CD8-positive, alpha-beta memory T cell (primary cell): ENCODE measurements at regions not wholly inside any gene's neighbourhood (a gene's known extent, or its start where the extent isn't known, plus 50 kb on each side); places are given as distances from the start of the nearest gene placed in this dataset.
"Not testable (repeated sequence)": the region's sequence is repeated elsewhere in the genome, so short reads cannot be mapped to it uniquely, and the experiment has no call there.

ENCODE experiments used
- CTCF ChIA-PET: fragments of 350-600 bp; sonication (Branson Sonifier 250); formaldehyde crosslinking; loops from one replicate; lab custom pipeline; 2021; ENCODE audit warnings: antibody characterized with exemption; lab: Charles Lee
- POLR2A ChIA-PET: fragments of 350-600 bp; sonication (Branson Sonifier 250); formaldehyde crosslinking; loops from one replicate; lab custom pipeline; 2021; ENCODE audit warnings: antibody characterized with exemption; lab: Charles Lee
- DNase-seq, 5 donors: peaks; one replicate each; pipeline versions ENCODE4 v3.0.0 to v3.0.0-alpha.2; 2020 to 2022; ENCODE audit warnings: mixed read lengths in 1 of 5
- H3K27ac ChIP-seq: one replicate; pipeline ENCODE4 v1.7.0; 2013; ENCODE audit warnings: low read depth, mild to moderate bottlenecking, low read length, moderate library complexity
- H3K27me3 ChIP-seq: 2 replicates; pipeline ENCODE4 v1.7.0; 2013; ENCODE audit warnings: low read length, mild to moderate bottlenecking; ENCODE audit not compliant: insufficient read depth, poor library complexity, severe bottlenecking
- H3K36me3 ChIP-seq: 2 replicates; pipeline ENCODE4 v1.7.0; 2013; ENCODE audit warnings: mild to moderate bottlenecking, low read length, moderate library complexity; ENCODE audit not compliant: insufficient read depth
- H3K4me1 ChIP-seq: 2 replicates; pipeline ENCODE4 v1.7.0; 2013; ENCODE audit warnings: mild to moderate bottlenecking, low read length, moderate library complexity; ENCODE audit not compliant: insufficient read depth
- H3K4me3 ChIP-seq: 2 replicates; pipeline ENCODE4 v1.7.0; 2013; ENCODE audit warnings: mild to moderate bottlenecking, low read length
- H3K9me3 ChIP-seq: 2 replicates; pipeline ENCODE4 v1.7.0; 2013; ENCODE audit warnings: mild to moderate bottlenecking, low read length
- H3K27ac Mint-ChIP-seq, 8 donors: one replicate each; pipeline ENCODE4 v1.8.0; 2020 to 2021; ENCODE audit warnings: mixed read lengths in 8 of 8, mild to moderate bottlenecking in 6 of 8, inconsistent platforms in 3 of 8, moderate library complexity in 3 of 8
- H3K27me3 Mint-ChIP-seq, 2 donors: one replicate each; pipeline ENCODE4 v1.8.0; 2020 to 2021; ENCODE audit warnings: mixed read lengths in 2 of 2, mild to moderate bottlenecking in 1 of 2, moderate library complexity in 1 of 2
- H3K36me3 Mint-ChIP-seq, 3 donors: one replicate each; pipeline ENCODE4 v1.8.0; 2020 to 2021; ENCODE audit warnings: mixed read lengths in 3 of 3, inconsistent platforms in 1 of 3, mild to moderate bottlenecking in 1 of 3
- H3K4me1 Mint-ChIP-seq, 3 donors: one replicate each; pipeline ENCODE4 v1.8.0; 2020 to 2021; ENCODE audit warnings: mixed read lengths in 3 of 3, inconsistent platforms in 1 of 3, mild to moderate bottlenecking in 1 of 3
- H3K4me3 Mint-ChIP-seq, 7 donors: one replicate each; pipeline ENCODE4 v1.8.0; 2020 to 2021; ENCODE audit warnings: mixed read lengths in 7 of 7, mild to moderate bottlenecking in 6 of 7, moderate library complexity in 4 of 7, inconsistent platforms in 2 of 7
- H3K9me3 Mint-ChIP-seq, 5 donors: one replicate each; pipeline ENCODE4 v1.8.0; 2020 to 2022; ENCODE audit warnings: mixed read lengths in 5 of 5, mild to moderate bottlenecking in 3 of 5, moderate library complexity in 2 of 5, inconsistent platforms in 1 of 5

DNA sequence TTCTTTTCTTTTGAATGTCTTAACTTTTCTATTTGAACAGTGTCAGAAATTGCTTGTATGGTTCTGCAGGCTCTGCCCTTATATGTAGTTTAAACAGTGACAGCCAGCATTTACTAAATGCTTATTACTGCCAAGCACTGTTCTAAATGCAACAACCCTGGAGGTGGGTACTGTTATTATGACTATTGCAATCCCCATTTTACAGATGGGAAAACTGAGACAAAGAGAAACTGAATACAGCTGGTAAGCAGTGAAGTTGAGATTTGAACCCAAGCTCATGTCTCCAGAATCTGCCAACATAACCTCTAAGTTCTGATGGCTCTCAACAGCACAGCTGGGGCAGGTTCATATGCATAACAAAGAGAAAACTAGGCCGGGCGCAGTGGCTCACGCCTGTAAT lies 105.7 kb upstream of the GATA6 start:
- DNase-seq: no peak
- Histone ChIP-seq H3K27me3 (no peaks in the 10 kb centered on the region), H3K4me1 (no peaks in the 10 kb centered on the region), H3K27ac (no peak overlapping the region), H3K4me3 (no peak overlapping the region), H3K9me3 (no peaks in the 10 kb centered on the region), H3K36me3 (no peaks in the 10 kb centered on the region)
- Mint-ChIP-seq H3K9me3 (no peaks in the 10 kb centered on the region), H3K36me3 (no peaks in the 10 kb centered on the region), H3K27ac (peak overlapping the region in 1 of 8 donors; percentile 38), H3K4me1 (no peaks in the 10 kb centered on the region), H3K27me3 (peaks cover 8 to 13% of the 10 kb centered on the region in 2 donors), H3K4me3 (no peak overlapping the region)
- ChIA-PET POLR2A (no interaction called here), CTCF (no interaction called here)

DNA sequence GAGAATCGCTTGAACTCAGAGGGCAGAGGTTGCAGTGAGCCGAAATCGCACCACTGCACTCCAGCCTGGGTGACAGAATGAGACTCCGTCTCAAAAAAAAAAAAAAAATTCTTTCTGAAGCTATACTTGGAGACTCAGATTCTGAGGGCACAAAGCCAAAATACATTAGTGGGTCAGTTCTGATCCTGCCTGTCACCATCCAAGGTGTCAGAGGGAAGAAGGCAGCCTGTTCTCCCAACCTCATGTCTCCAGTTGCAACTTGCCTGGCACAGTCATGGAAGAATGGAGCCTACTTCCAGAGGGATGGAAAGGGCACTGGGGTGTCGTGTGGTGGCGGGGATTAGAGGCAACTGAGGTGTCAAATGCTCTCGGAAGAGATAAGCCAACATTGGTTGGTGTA lies 104.8 kb upstream of the GATA6 start:
- Histone ChIP-seq H3K27ac (no peak overlapping the region), H3K27me3 (no peaks in the 10 kb centered on the region), H3K36me3 (no peaks in the 10 kb centered on the region), H3K9me3 (no peaks in the 10 kb centered on the region), H3K4me3 (no peak overlapping the region), H3K4me1 (no peaks in the 10 kb centered on the region)
- CTCF ChIA-PET: no interaction called here
- Mint-ChIP-seq H3K27me3 (peaks cover 8 to 13% of the 10 kb centered on the region in 2 donors), H3K36me3 (no peaks in the 10 kb centered on the region), H3K9me3 (no peaks in the 10 kb centered on the region), H3K4me1 (no peaks in the 10 kb centered on the region), H3K27ac (no peak overlapping the region), H3K4me3 (no peak overlapping the region)
- no peak for DNase-seq
- POLR2A ChIA-PET: no interaction called here

DNA sequence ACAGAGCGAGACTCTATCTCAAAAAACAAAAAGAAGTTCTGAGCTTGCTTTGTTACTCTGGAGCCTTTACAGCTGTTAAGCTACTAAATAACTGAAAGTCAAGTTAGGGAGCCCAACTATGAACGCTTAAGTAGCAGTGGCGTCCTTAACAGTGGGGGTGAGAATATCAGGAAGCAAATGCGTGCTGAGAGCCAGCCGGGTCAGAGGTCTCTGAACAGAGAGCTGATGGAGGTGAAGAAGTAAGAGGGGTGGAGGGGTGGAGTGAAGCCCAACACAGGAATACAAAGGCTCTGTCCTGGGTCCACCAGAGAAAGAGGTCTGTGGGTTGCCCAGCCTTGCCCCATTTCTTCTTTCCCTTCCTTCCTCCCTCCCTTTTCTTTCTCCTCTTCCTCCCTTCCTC lies 104.1 kb upstream of the GATA6 start:
- H3K4me3 Mint-ChIP-seq: no peak overlapping the region
- no peaks in the 10 kb centered on the region for H3K36me3 ChIP-seq
- no peaks in the 10 kb centered on the region for H3K4me1 ChIP-seq
- peaks cover 8 to 13% of the 10 kb centered on the region in 2 donors for H3K27me3 Mint-ChIP-seq
- ChIA-PET CTCF (no interaction called here), POLR2A (no interaction called here)
- no peak overlapping the region for H3K27ac Mint-ChIP-seq
- H3K4me3 ChIP-seq: no peak overlapping the region
- H3K27ac ChIP-seq: no peak overlapping the region
- no peaks in the 10 kb centered on the region for H3K9me3 ChIP-seq
- no peak for DNase-seq
- no peaks in the 10 kb centered on the region for H3K36me3 Mint-ChIP-seq
- no peaks in the 10 kb centered on the region for H3K4me1 Mint-ChIP-seq
- H3K9me3 Mint-ChIP-seq: no peaks in the 10 kb centered on the region
- no peaks in the 10 kb centered on the region for H3K27me3 ChIP-seq

DNA sequence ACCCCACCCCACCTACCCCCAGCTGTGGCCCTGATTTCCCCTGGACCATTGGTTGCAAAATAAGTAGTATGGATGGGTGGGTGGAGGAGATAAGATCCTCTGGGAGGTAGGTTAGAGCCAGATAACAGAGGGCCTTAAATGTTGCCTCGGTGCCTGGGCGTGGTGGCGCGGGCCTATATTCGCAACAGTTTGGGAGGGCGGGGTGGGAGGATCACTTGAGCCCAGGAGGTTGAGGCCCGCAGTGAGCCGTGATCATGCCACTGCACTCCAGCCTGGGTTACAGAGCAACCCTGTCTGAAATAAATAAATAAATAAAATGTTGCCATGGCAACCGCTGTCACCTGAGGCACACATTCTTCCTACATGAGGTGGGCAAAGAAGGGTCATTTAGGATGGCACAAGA lies 103.3 kb upstream of the GATA6 start:
- POLR2A ChIA-PET: no interaction called here
- H3K4me3 ChIP-seq: no peak overlapping the region
- H3K36me3 Mint-ChIP-seq: no peaks in the 10 kb centered on the region

DNA sequence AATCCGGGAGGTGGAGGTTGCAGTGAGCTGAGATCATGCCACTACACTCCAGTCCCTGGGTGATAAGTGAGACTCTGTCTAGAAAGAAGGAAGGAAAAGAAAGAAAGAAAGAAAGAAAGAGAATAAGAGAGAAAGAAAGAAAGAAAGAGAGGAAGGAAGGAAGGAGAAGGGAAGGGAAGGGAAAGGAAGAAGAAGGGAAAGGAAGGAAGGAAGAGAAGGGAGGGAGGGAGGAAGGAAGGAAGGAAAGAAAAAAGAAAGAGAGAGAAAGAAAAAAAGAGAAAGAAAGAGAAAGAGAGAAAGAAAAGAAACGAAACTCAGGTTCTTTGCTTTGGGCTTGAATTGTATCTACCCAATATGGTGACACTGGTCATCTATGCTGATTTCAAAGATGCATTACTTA lies 102.3 kb upstream of the GATA6 start:
- Mint-ChIP-seq H3K4me3 (no peak overlapping the region), H3K4me1 (no peaks in the 10 kb centered on the region), H3K27ac (no peak overlapping the region), H3K36me3 (no peaks in the 10 kb centered on the region), H3K27me3 (peaks cover 8 to 13% of the 10 kb centered on the region in 2 donors), H3K9me3 (no peaks in the 10 kb centered on the region)
- Histone ChIP-seq H3K9me3 (no peaks in the 10 kb centered on the region), H3K27ac (no peak overlapping the region), H3K4me3 (no peak overlapping the region), H3K4me1 (no peaks in the 10 kb centered on the region), H3K36me3 (no peaks in the 10 kb centered on the region), H3K27me3 (no peaks in the 10 kb centered on the region)
- ChIA-PET POLR2A (no interaction called here), CTCF (interaction anchor here (0.5 kb wide), 1 partner anchor 11 kb away, joined by 3 read pairs; no protein-coding TSS in a partner anchor)
- DNase-seq: no peak

More for the DNA sequence above, 103.3 kb upstream of the GATA6 start:
- Histone ChIP-seq H3K27ac (no peak overlapping the region), H3K36me3 (no peaks in the 10 kb centered on the region), H3K9me3 (no peaks in the 10 kb centered on the region), H3K4me1 (no peaks in the 10 kb centered on the region), H3K27me3 (no peaks in the 10 kb centered on the region)
- Mint-ChIP-seq H3K27me3 (peaks cover 8 to 13% of the 10 kb centered on the region in 2 donors), H3K27ac (no peak overlapping the region), H3K4me3 (no peak overlapping the region), H3K9me3 (no peaks in the 10 kb centered on the region), H3K4me1 (no peaks in the 10 kb centered on the region)
- CTCF ChIA-PET: no interaction called here
- no peak for DNase-seq

DNA sequence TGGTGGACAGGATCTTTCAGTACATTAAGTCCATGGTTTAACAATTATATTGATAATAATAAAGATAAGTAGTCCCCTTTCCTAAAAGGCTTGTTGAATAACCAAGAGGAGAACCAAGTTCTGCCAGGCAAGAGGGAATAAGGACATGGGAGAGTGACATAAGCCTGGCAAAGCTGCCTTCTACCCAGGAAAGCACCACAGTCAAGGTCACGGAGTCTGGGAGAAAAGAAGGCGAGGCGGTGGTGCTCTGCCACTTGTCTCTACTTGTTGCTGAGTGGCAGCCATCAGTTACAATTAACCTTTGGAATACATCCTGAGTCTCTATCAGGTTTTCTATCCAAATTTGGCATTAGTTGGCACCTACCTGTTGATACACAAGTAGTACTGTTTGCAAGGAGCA lies 101.7 kb upstream of the GATA6 start:
- Histone ChIP-seq H3K9me3 (no peaks in the 10 kb centered on the region), H3K27me3 (no peaks in the 10 kb centered on the region), H3K4me3 (no peak overlapping the region), H3K27ac (no peak overlapping the region), H3K36me3 (no peaks in the 10 kb centered on the region), H3K4me1 (no peaks in the 10 kb centered on the region)
- no peak for DNase-seq
- H3K9me3 Mint-ChIP-seq: no peaks in the 10 kb centered on the region
- peaks cover 8 to 12% of the 10 kb centered on the region in 2 donors for H3K27me3 Mint-ChIP-seq
- no peaks in the 10 kb centered on the region for H3K36me3 Mint-ChIP-seq
- no peak overlapping the region for H3K4me3 Mint-ChIP-seq
- H3K27ac Mint-ChIP-seq: peak overlapping the region in 1 of 8 donors; percentile 12
- ChIA-PET POLR2A (no interaction called here), CTCF (no interaction called here)
- H3K4me1 Mint-ChIP-seq: no peaks in the 10 kb centered on the region

DNA sequence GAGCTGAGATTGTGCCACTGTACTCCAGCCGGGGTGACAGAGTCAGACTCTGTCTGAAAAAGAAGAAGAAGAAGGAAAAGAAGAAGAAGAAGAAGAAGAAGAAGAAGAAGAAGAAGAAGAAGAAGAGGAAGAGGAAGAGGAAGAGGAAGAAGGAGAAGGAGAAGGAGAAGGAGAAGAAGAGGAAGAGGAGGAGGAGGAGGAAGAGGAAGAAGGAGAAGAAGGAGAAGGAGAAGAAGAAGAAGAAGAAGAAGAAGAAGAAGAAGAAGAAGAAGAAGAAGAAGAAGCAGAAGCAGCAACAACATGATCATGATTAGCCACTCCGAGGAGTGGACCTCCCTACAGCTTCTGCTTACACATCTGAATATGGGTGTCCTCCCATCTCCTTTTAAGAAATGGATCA lies 100.6 kb upstream of the GATA6 start:
- H3K27me3 ChIP-seq, H3K4me1 Mint-ChIP-seq, H3K9me3 ChIP-seq, POLR2A ChIA-PET, H3K36me3 Mint-ChIP-seq, DNase-seq, H3K4me3 ChIP-seq, H3K4me1 ChIP-seq, H3K9me3 Mint-ChIP-seq, CTCF ChIA-PET, H3K36me3 ChIP-seq, H3K27ac ChIP-seq, H3K27me3 Mint-ChIP-seq, H3K4me3 Mint-ChIP-seq: not testable (repeated sequence)
- H3K27ac Mint-ChIP-seq: peak overlapping the region in 1 of 8 donors; percentile 68

DNA sequence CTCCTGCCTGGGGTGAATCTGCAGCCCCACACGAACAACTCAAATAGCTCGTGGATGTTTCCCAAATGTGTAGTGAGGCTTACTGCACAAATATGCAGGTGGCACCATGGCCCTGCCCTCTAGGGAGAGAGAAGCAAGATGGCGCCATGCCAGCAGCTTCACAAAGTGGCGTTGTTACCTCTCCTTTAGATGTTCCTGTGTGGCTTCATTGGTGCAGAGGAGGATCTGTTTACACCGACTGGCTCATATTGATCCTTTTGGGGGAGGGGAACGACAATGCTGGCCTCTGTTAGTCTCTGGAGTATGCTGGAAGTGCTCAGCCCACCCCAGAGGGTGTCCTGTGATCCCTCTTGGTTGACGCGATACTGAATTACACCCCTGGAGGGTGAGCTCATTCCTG lies 99.5 kb upstream of the GATA6 start:
- ChIA-PET POLR2A (no interaction called here), CTCF (no interaction called here)
- H3K4me3 Mint-ChIP-seq: no peak overlapping the region
- Histone ChIP-seq H3K27me3 (no peaks in the 10 kb centered on the region), H3K9me3 (no peaks in the 10 kb centered on the region), H3K36me3 (no peaks in the 10 kb centered on the region), H3K4me3 (no peak overlapping the region), H3K27ac (no peak overlapping the region), H3K4me1 (no peaks in the 10 kb centered on the region)
- H3K36me3 Mint-ChIP-seq: no peaks in the 10 kb centered on the region
- H3K27ac Mint-ChIP-seq: peak overlapping the region in 1 of 8 donors; percentile 84
- peaks cover 3 to 8% of the 10 kb centered on the region in 2 donors for H3K27me3 Mint-ChIP-seq
- DNase-seq: no peak
- H3K9me3 Mint-ChIP-seq: no peaks in the 10 kb centered on the region
- no peaks in the 10 kb centered on the region for H3K4me1 Mint-ChIP-seq

DNA sequence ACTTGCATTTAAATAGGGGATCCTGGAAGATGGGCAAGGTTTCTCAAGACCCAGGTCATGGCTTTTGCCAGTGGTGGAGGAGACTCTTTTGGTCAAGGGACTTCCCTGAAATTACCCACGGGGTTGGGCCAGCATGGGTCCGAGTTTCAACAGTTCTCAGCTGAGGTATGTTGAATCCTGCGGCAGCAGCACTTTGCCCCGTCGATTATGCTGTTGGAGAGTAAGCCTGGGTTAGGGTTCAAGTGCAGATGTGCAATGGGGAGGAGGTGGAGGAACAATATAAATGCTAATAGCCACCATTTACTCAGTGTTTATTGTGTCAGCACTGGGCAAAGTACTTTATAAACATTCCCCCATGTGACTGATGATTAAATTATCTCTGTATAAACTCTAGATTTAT lies 96.0 kb upstream of the GATA6 start:
- no peak for DNase-seq

More for the DNA sequence above, 96.0 kb upstream of the GATA6 start:
- ChIA-PET CTCF (no interaction called here), POLR2A (no interaction called here)
- H3K9me3 Mint-ChIP-seq: peaks cover 0 to 1% (median 0%) of the 10 kb centered on the region in 5 donors
- Histone ChIP-seq H3K9me3 (no peaks in the 10 kb centered on the region), H3K4me1 (no peaks in the 10 kb centered on the region), H3K4me3 (no peak overlapping the region), H3K27me3 (no peaks in the 10 kb centered on the region), H3K36me3 (no peaks in the 10 kb centered on the region), H3K27ac (no peak overlapping the region)
- H3K27ac Mint-ChIP-seq: no peak overlapping the region
- H3K36me3 Mint-ChIP-seq: no peaks in the 10 kb centered on the region
- H3K4me1 Mint-ChIP-seq: no peaks in the 10 kb centered on the region
- H3K4me3 Mint-ChIP-seq: no peak overlapping the region
- H3K27me3 Mint-ChIP-seq: peaks cover 0 to 3% of the 10 kb centered on the region in 2 donors
